IMR-90 (cell line): ENCODE measurements at regions not wholly inside any gene's neighbourhood (a gene's known extent, or its start where the extent isn't known, plus 50 kb on each side); places are given as distances from the start of the nearest gene placed in this dataset.

Experiments
- ATAC-seq: fragments of 200-7000 bp; cut with Tn5 transposase; 2 replicates; pipeline ENCODE4 v1.9.1; 2020; ENCODE audit warnings: low read depth, mild to moderate bottlenecking, moderate library complexity
- BruUV-seq: library from RNA; stranded (reverse); fragments of 400-500 nt; replicated peaks from 2 replicates; lab custom pipeline; 2021; lab: Mats Ljungman, UMichigan
- CTCF ChIA-PET: fragments of 300-600 bp; formaldehyde crosslinking; extraction: SDS; loops from one replicate; lab custom pipeline; 2021; ENCODE audit warnings: antibody characterized with exemption; lab: Yijun Ruan, JAX
- POLR2A ChIA-PET: fragments of 300-600 bp; sonication (Branson Sonifier 250); formaldehyde crosslinking; loops from one replicate; lab custom pipeline; 2022; ENCODE audit warnings: antibody characterized with exemption; ENCODE audit not compliant: unreplicated experiment; lab: Charles Lee
- DNase-seq: peaks from one replicate; pipeline ENCODE4 v3.0.0; 2013
- H2AFZ ChIP-seq: replicated peaks from 2 replicates; pipeline ENCODE3; 2013; ENCODE audit warnings: low read length, mild to moderate bottlenecking; ENCODE audit not compliant: poor library complexity
- H2AK5ac ChIP-seq: 2 replicates; pipeline ENCODE4 v1.6.1; 2013; ENCODE audit warnings: low read depth, low read length, inconsistent platforms
- H2AK9ac ChIP-seq: replicated peaks from 2 replicates; pipeline ENCODE3; 2013; ENCODE audit warnings: mild to moderate bottlenecking, low read depth, low read length, moderate library complexity; ENCODE audit not compliant: poor library complexity
- H2BK120ac ChIP-seq: 2 replicates; pipeline ENCODE4 v1.6.1; 2013; ENCODE audit warnings: low read depth, low read length, inconsistent platforms
- H2BK15ac ChIP-seq: 3 replicates; pipeline ENCODE4 v1.6.1; 2013; ENCODE audit warnings: low read depth, low read length, inconsistent platforms
- H2BK20ac ChIP-seq: 2 replicates; pipeline ENCODE4 v1.6.1; 2013; ENCODE audit warnings: low read depth, mild to moderate bottlenecking, inconsistent platforms, low read length, moderate library complexity
- H2BK5ac ChIP-seq: 2 replicates; pipeline ENCODE4 v1.6.1; 2013; ENCODE audit warnings: mild to moderate bottlenecking, low read depth, low read length, inconsistent platforms; ENCODE audit not compliant: poor library complexity, severe bottlenecking
- H3K14ac ChIP-seq: replicated peaks from 2 replicates; pipeline ENCODE4 v1.6.1; 2013; ENCODE audit warnings: low read depth, low read length, inconsistent platforms
- H3K18ac ChIP-seq: 2 replicates; pipeline ENCODE4 v1.6.1; 2013; ENCODE audit warnings: low read depth, low read length, control low read depth
- H3K23ac ChIP-seq: 2 replicates; pipeline ENCODE4 v1.6.1; 2013; ENCODE audit warnings: low read depth, low read length, inconsistent platforms
- H3K27ac ChIP-seq: 2 replicates; pipeline ENCODE4 v1.5.1; 2013; ENCODE audit warnings: mild to moderate bottlenecking, control low read depth, low read length; ENCODE audit not compliant: insufficient read depth
- H3K27me3 ChIP-seq: 2 replicates; pipeline ENCODE4 v1.6.1; 2013; ENCODE audit warnings: low read length; ENCODE audit not compliant: control insufficient read depth, insufficient read depth
- H3K36me3 ChIP-seq: 2 replicates; pipeline ENCODE4 v1.6.1; 2013; ENCODE audit warnings: low read length, mixed read lengths; ENCODE audit not compliant: control insufficient read depth, insufficient read depth
- H3K4ac ChIP-seq: 2 replicates; pipeline ENCODE4 v1.6.1; 2013; ENCODE audit warnings: low read depth, low read length, inconsistent platforms
- H3K4me1 ChIP-seq: 2 replicates; pipeline ENCODE4 v1.6.1; 2013; ENCODE audit warnings: low read length, mixed read lengths; ENCODE audit not compliant: control insufficient read depth, insufficient read depth
- H3K4me2 ChIP-seq: 2 replicates; pipeline ENCODE4 v1.6.1; 2013; ENCODE audit warnings: low read depth, mild to moderate bottlenecking, control low read depth, low read length, moderate library complexity
- H3K4me3 ChIP-seq: 2 replicates; pipeline ENCODE4 v1.5.1; 2013; ENCODE audit warnings: low read depth, mild to moderate bottlenecking, control low read depth, low read length, moderate library complexity; ENCODE audit not compliant: insufficient read depth
- H3K56ac ChIP-seq: 2 replicates; pipeline ENCODE4 v1.6.1; 2013; ENCODE audit warnings: low read length, inconsistent platforms; ENCODE audit not compliant: insufficient read depth; ENCODE audit errors: extremely low read depth
- H3K79me1 ChIP-seq, 2 experiments: 2 replicates each; pipeline ENCODE4 v1.6.1; 2013; ENCODE audit warnings: low read length in 2 of 2, inconsistent platforms in 1 of 2, low read depth in 1 of 2
- H3K9ac ChIP-seq: 2 replicates; pipeline ENCODE4 v1.6.1; 2013; ENCODE audit warnings: low read depth, low read length, control low read depth
- H3K9me1 ChIP-seq: 2 replicates; pipeline ENCODE4 v1.6.1; 2013; ENCODE audit warnings: low read length, inconsistent platforms; ENCODE audit not compliant: insufficient read depth
- H3K9me3 ChIP-seq: 2 replicates; pipeline ENCODE4 v1.6.1; 2013; ENCODE audit warnings: low read length; ENCODE audit not compliant: control insufficient read depth, insufficient read depth
- H4K20me1 ChIP-seq: 2 replicates; pipeline ENCODE4 v1.6.1; 2013; ENCODE audit warnings: low read length, inconsistent platforms; ENCODE audit not compliant: insufficient read depth
- H4K5ac ChIP-seq: 2 replicates; pipeline ENCODE4 v1.6.1; 2013; ENCODE audit warnings: mild to moderate bottlenecking, low read depth, low read length, control low read depth
- H4K8ac ChIP-seq, 2 experiments: 2 replicates each; pipeline ENCODE4 v1.6.1; 2013; ENCODE audit warnings: low read depth in 2 of 2, low read length in 2 of 2, control low read depth in 1 of 2, inconsistent platforms in 1 of 2
- H4K91ac ChIP-seq: 2 replicates; pipeline ENCODE4 v1.6.1; 2013; ENCODE audit warnings: low read depth, low read length, inconsistent platforms; ENCODE audit not compliant: insufficient read depth
- BHLHE40 ChIP-seq: fragments of 150-350 bp; IDR thresholded peaks from 2 replicates; pipeline ENCODE4 v1.6.1; 2016; ENCODE audit warnings: mild to moderate bottlenecking, low read depth, low read length
- CEBPB ChIP-seq: IDR thresholded peaks from 2 replicates; pipeline ENCODE4 v1.6.1; 2012; ENCODE audit warnings: low read depth, low read length, improper control_type of control experiment
- CTCF ChIP-seq: conservative IDR thresholded peaks from 2 replicates; pipeline ENCODE4 v1.5.1; 2012; ENCODE audit warnings: mild to moderate bottlenecking, low read depth, low read length, improper control_type of control experiment
- ELK1 ChIP-seq: fragments of 150-350 bp; IDR thresholded peaks from 2 replicates; pipeline ENCODE4 v1.6.1; 2016; ENCODE audit warnings: low read depth, mild to moderate bottlenecking, low read length, moderate library complexity, borderline replicate concordance
- NFE2L2 ChIP-seq: fragments of 150-350 bp; IDR thresholded peaks from 2 replicates; pipeline ENCODE4 v1.6.1; 2016; ENCODE audit warnings: low read depth, mild to moderate bottlenecking, low read length
- RCOR1 ChIP-seq: IDR thresholded peaks from 2 replicates; pipeline ENCODE4 v1.6.1; 2012; ENCODE audit warnings: mild to moderate bottlenecking, low read length, improper control_type of control experiment; ENCODE audit not compliant: insufficient replicate concordance
- SMC3 ChIP-seq: fragments of 150-350 bp; IDR thresholded peaks from 2 replicates; pipeline ENCODE4 v1.6.1; 2016; ENCODE audit warnings: low read depth, mild to moderate bottlenecking, antibody characterized with exemption, low read length, moderate library complexity
- WGBS, 2 experiments: methylation state at CpG; one replicate each; pipeline versions ENCODE4 v1.1.5 to v1.1.7; 2013; ENCODE audit warnings: missing lambda C conversion rate in 2 of 2; ENCODE audit not compliant: insufficient read length in 1 of 2; ENCODE audit errors: extremely low coverage in 2 of 2; 5-methylcytosine and 5-hydroxymethylcytosine counted together
- dilution Hi-C: fragments of 300-500 bp; cut with HindIII; formaldehyde crosslinking; loops from one replicate; pipeline ENCODE4 v1.14.3; 2018; ENCODE audit warnings: low sequenced_read_pairs; ENCODE audit not compliant: unreplicated experiment
- in situ Hi-C: fragments of 300-500 bp; cut with MboI; formaldehyde crosslinking; loops from 3 replicates; pipeline ENCODE4 v1.14.3; 2019; ENCODE audit warnings: low sequenced_read_pairs, inconsistent platforms, mixed read lengths
- intact Hi-C: fragments of 100-400 bp; cut with micrococcal nuclease; formaldehyde crosslinking; loops from 2 replicates; pipeline ENCODE4 v1.10.0; 2022

- in situ Hi-C loops, result no loop called here
- Histone ChIP-seq H4K20me1 (no peaks in the 10 kb centered on the region), H2AK9ac (no peak overlapping the region), H2AFZ (no peak overlapping the region), H3K27me3 (no peaks in the 10 kb centered on the region), H2BK15ac (no peak overlapping the region), H3K56ac (no peak overlapping the region), H3K14ac (no peak overlapping the region), H2AK5ac (no peak overlapping the region), H2BK20ac (no peak overlapping the region), H3K4me1 (no peaks in the 10 kb centered on the region), H3K4ac (no peak overlapping the region), H2BK120ac (no peak overlapping the region), H3K27ac (no peak overlapping the region), H4K8ac (no peak overlapping the region), H3K9me3 (0 out of 2 replicates have a peak, but pooled peaks cover 2% of the 10 kb centered on the region), H3K36me3 (no peaks in the 10 kb centered on the region), H2BK5ac (no peak overlapping the region), H4K5ac (no peak overlapping the region), H3K23ac (no peak overlapping the region), H3K4me2 (no peak overlapping the region), H3K9me1 (no peaks in the 10 kb centered on the region), H3K18ac (no peak overlapping the region), H3K4me3 (no peak overlapping the region), H3K9ac (no peak overlapping the region), H3K79me1 (no peaks in the 10 kb centered on the region), H4K91ac (no peak overlapping the region)
- TF ChIP-seq ELK1, result no peak
- no peak for TF ChIP-seq RCOR1
- no peak for TF ChIP-seq CTCF
- TF ChIP-seq BHLHE40, result no peak
- no peak for TF ChIP-seq NFE2L2
- no peak for TF ChIP-seq SMC3
- TF ChIP-seq CEBPB, result no peak
- intact Hi-C loops, result no loop called here
- BruUV-seq, result no TSS peak
- POLR2A ChIA-PET, result interaction anchor here (0.6 to 0.7 kb wide), 2 partner anchors 8 to 13 kb away, joined by 3 to 8 read pairs; no protein-coding TSS in a partner anchor
- dilution Hi-C loops, result no loop called here
- DNase-seq (no peak), ATAC-seq (no peak)
- WGBS, 2 experiments, result no CpG with 5 or more reads among the region's 1 CpG
- CTCF ChIA-PET, result no interaction called here
Measured at GRCh38 chr5:117547192-117547591, 972.6 kb upstream of the SEMA6A start.
